ENCODE measurements at regions not wholly inside any gene's neighbourhood (a gene's known extent, or its start where the extent isn't known, plus 50 kb on each side); places are given as distances from the start of the nearest gene placed in this dataset.

DNA sequence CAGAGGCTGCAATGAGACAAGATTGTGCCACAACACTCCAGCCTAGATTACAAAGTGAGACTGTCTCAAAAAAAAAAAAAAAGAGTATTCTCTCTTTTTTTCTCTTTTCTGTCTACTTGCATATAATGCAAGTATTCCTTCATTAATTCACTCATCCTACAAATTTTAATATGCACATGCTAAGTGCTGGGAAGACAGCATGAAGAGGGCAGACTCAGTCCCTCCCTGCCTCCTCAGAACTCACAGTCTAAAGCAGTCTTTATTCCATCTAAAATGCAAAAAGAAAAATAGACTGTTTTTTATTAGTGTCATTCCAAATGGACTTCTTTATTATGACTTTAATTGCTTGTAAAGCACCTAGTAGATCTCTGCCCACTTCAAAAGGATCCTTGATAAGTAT lies 85.6 kb downstream of the NKX6-1 start:
- DNase-seq (ENCODE audit: insufficient read length, low spot score) (no peak), FAIRE-seq (no peak)
- TF ChIP-seq TAF1 (IDR thresholded peaks at IDR 0.05; ENCODE audit: low read depth, low read length) (no peak), POU2F2 (IDR thresholded peaks at IDR 0.05; ENCODE audit: low read depth, low read length) (no peak), POLR2AphosphoS5 (IDR thresholded peaks at IDR 0.05; ENCODE audit: low read depth, low read length) (no peak), SPI1 (IDR thresholded peaks at IDR 0.05; ENCODE audit: low read depth, low read length) (no peak), POLR2A (IDR thresholded peaks at IDR 0.05; ENCODE audit: low read depth, low read length) (no peak)

DNA sequence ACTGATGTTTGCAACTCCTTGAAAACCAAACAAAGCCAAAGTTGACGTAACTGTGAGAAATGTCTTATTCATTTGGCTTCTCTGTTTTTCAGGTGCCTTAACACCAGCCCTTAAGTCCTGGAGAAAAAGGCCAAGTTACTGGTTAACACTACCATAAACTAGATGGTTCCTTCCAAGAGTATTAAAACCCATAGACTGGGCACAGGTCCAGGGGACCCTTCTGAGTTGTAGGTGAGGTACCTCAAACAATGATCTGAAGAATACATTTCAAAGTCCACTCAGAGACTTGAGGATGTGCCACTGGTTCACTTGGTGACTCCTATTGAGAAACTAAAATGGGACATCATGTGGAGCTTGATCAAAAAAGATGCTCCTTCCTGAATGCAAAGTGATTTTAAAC lies 87.0 kb downstream of the NKX6-1 start:
- no peak for TF ChIP-seq POU2F2 (IDR thresholded peaks at IDR 0.05; ENCODE audit: low read depth, low read length)
- no peak for TF ChIP-seq POLR2AphosphoS5 (IDR thresholded peaks at IDR 0.05; ENCODE audit: low read depth, low read length)
- TF ChIP-seq SPI1 (IDR thresholded peaks at IDR 0.05; ENCODE audit: low read depth, low read length) = no peak
- TF ChIP-seq POLR2A (IDR thresholded peaks at IDR 0.05; ENCODE audit: low read depth, low read length) = no peak
- TF ChIP-seq TAF1 (IDR thresholded peaks at IDR 0.05; ENCODE audit: low read depth, low read length) = no peak
- TF ChIP-seq PAX5 (IDR thresholded peaks at IDR 0.05; ENCODE audit: insufficient read depth, low read length, severe bottlenecking) = no peak
- DNase-seq (ENCODE audit: insufficient read length, low spot score) (no peak), FAIRE-seq (no peak)

DNA sequence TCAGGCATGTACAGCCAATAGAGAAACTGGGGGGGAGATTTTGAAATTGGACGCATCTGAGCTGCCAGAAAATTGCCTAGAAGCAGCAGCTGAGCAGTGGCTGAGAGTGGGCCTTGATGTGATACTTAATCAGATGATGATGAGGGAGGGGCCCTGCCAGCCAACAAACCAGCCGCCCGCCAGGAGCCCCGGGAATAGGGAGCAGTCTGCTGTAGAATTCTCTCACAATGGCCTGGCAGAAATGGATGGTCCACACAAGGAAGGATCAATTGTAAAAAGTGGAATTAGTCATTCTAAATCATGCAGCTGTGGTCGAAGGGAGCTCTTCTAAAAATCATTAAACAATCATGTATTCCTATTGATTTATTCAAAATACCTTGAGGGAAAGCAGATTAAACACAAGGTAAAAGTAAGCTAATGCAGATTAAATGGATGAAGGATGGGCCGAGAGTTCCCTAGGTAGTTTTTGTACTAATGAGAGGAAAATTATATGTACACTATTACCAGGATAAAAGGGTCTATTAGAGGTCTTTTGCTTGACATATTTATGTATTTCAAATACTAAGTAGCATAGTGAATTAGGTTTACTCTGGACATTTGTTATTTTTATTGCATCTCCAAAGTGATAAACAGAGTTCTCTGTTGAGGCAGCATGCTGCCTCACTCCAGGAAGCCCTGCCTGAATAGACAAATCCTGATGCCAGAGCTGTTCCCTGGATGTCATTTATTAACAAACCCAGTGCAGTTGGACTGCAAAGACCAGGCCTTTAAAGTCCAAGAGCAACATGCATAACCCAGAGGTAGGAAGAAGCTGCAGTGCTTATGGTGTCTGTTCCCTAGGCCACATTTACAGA lies 91.3 kb downstream of the NKX6-1 start:
- DNase-seq (ENCODE audit: insufficient read length, low spot score) (no peak), FAIRE-seq (no peak)
- no peak for TF ChIP-seq POU2F2 (IDR thresholded peaks at IDR 0.05; ENCODE audit: low read depth, low read length)
- no peak for TF ChIP-seq SPI1 (IDR thresholded peaks at IDR 0.05; ENCODE audit: low read depth, low read length)
- no peak for TF ChIP-seq POLR2AphosphoS5 (IDR thresholded peaks at IDR 0.05; ENCODE audit: low read depth, low read length)
- no peak for TF ChIP-seq PAX5 (IDR thresholded peaks at IDR 0.05; ENCODE audit: insufficient read depth, low read length, severe bottlenecking)
- no peak for TF ChIP-seq TAF1 (IDR thresholded peaks at IDR 0.05; ENCODE audit: low read depth, low read length)
- TF ChIP-seq POLR2A (IDR thresholded peaks at IDR 0.05; ENCODE audit: low read depth, low read length) = no peak

DNA sequence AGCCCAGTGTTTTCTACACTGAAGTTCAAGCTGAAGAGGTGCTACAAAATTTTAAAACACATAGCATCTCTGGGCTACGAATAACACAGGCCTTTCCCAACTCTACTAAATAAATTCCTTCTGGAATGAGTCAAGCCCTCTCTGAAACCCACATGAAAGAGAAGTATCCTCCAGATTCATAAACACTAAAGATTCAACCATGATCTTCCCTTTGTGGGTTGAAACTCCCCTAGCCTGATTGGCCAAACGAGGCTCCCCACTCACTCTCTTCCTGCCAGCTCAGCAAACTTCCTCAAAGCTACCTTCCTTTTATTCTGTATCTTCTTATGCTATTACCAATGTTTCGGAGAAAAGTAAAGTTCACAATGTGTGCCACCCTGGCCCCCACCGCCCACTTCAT lies 95.4 kb downstream of the NKX6-1 start:
- TF ChIP-seq TAF1 (IDR thresholded peaks at IDR 0.05; ENCODE audit: low read depth, low read length) (no peak), POU2F2 (IDR thresholded peaks at IDR 0.05; ENCODE audit: low read depth, low read length) (no peak), SPI1 (IDR thresholded peaks at IDR 0.05; ENCODE audit: low read depth, low read length) (no peak), PAX5 (IDR thresholded peaks at IDR 0.05; ENCODE audit: insufficient read depth, low read length, severe bottlenecking) (no peak), POLR2AphosphoS5 (IDR thresholded peaks at IDR 0.05; ENCODE audit: low read depth, low read length) (no peak), POLR2A (IDR thresholded peaks at IDR 0.05; ENCODE audit: low read depth, low read length) (no peak)
- FAIRE-seq (no peak), DNase-seq (ENCODE audit: insufficient read length, low spot score) (no peak)

DNA sequence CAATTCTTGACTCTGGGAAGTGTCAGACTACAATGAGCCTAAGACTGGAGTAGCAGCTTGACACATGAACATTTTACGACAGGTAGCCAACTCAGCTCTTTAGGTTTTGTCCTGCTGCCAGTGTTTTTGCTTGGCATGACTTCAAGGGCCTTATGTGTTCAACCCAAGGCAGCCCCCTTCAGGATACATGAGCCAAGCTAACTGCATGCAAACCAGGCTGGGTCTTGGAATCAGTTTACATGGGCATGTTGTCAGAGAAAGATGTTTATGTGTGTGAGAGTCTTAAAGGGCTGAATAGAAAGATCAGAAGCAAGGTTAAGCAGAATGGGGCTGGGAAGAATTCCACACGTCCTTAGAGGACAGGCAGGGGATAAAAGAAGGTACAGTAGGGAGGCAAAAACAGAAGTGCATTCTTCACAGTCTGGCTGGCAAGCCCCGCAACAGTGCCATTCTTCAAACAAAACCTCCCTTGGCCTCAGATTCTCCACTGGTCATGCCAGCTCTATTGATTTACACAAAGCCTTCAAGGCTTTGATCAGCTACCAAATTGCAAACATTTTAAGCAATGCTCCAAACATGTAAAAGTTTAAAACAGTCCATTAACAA lies 97.3 kb downstream of the NKX6-1 start:
- DNase-seq (ENCODE audit: insufficient read length, low spot score) (no peak), FAIRE-seq (no peak)
- TF ChIP-seq POLR2A (IDR thresholded peaks at IDR 0.05; ENCODE audit: low read depth, low read length) = no peak
- TF ChIP-seq SPI1 (IDR thresholded peaks at IDR 0.05; ENCODE audit: low read depth, low read length) = no peak
- TF ChIP-seq POU2F2 (IDR thresholded peaks at IDR 0.05; ENCODE audit: low read depth, low read length) = no peak
- TF ChIP-seq POLR2AphosphoS5 (IDR thresholded peaks at IDR 0.05; ENCODE audit: low read depth, low read length) = no peak
- TF ChIP-seq TAF1 (IDR thresholded peaks at IDR 0.05; ENCODE audit: low read depth, low read length) = no peak
- TF ChIP-seq PAX5 (IDR thresholded peaks at IDR 0.05; ENCODE audit: insufficient read depth, low read length, severe bottlenecking) = no peak

DNA sequence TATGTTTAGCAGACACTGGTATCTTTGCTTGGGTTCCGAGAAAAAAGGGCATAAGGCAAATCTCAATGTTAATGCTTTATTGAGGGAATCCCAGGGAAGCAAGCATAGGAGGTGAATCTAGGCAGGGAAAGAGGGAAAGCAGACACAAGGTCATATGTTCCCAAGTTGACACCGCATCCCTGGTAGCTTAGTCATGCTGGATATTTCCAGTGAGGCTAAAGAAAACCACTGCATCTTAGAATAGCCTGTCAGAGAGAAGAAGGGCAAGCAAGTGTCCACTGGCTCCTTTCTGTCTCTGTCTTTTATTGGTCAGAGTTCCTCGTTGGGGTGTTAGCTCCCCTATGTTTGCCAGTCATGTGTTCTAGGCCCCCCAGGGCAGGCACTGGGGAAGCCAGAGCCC lies 104.7 kb downstream of the NKX6-1 start:
- TF ChIP-seq POLR2A (IDR thresholded peaks at IDR 0.05; ENCODE audit: low read depth, low read length) = no peak
- TF ChIP-seq POLR2AphosphoS5 (IDR thresholded peaks at IDR 0.05; ENCODE audit: low read depth, low read length) = no peak
- TF ChIP-seq POU2F2 (IDR thresholded peaks at IDR 0.05; ENCODE audit: low read depth, low read length) = no peak
- no peak for TF ChIP-seq PAX5 (IDR thresholded peaks at IDR 0.05; ENCODE audit: insufficient read depth, low read length, severe bottlenecking)
- TF ChIP-seq SPI1 (IDR thresholded peaks at IDR 0.05; ENCODE audit: low read depth, low read length) = no peak
- no peak for TF ChIP-seq TAF1 (IDR thresholded peaks at IDR 0.05; ENCODE audit: low read depth, low read length)
- FAIRE-seq (no peak), DNase-seq (ENCODE audit: insufficient read length, low spot score) (no peak)

DNA sequence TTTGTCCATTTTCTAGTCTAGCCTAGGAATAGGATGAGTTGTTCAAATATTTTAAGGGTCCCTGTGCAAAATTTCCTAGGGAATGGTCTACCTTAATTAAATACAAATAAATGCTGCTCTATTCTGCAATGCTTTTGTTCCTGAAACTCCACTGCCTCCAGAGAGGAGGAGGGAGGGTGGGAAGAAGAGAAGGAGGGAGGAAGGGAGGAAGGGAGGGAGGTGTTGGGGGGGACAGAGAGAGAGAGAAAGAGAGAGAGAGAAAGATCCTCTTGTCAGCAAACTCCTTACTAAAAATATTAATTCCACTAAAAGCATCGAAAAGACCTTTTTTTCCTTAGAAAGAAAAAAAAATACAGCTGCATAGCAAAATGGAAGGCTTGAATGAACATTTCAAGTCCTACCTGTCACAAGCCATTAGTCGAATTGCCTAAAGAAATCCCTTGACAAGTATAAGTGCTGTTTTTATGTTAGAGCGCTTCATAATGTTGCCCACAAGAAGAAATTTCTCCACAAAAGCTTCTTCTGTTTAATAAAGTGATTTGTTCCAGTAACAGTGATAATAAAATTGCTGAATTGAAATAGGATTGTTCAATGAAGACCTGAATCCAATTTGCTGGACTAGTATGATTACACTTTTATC lies 106.0 kb downstream of the NKX6-1 start:
- DNase-seq (ENCODE audit: insufficient read length, low spot score) = no peak
- FAIRE-seq = no peak
- no peak for TF ChIP-seq PAX5 (IDR thresholded peaks at IDR 0.05; ENCODE audit: insufficient read depth, low read length, severe bottlenecking)
- TF ChIP-seq POU2F2 (IDR thresholded peaks at IDR 0.05; ENCODE audit: low read depth, low read length) = no peak
- TF ChIP-seq SPI1 (IDR thresholded peaks at IDR 0.05; ENCODE audit: low read depth, low read length) = no peak
- TF ChIP-seq POLR2A (IDR thresholded peaks at IDR 0.05; ENCODE audit: low read depth, low read length) = no peak

DNA sequence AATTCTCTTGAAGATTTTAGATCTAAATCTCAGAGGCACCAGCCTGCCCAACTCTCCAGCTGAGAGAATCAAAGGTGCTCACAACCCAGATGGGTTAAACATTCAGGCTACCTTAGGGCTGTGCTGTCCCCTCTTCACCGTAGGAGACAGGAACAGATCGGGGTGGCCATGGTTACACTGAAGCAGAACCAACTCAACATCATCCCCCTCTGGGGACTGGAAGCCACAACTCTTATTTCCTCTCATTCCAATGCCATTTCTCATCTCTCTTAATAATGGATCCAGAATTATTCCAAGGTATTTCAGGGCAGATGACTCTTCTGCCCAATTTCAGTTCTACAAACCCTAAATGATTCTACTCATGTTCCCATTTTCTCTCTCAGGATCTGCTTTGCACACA lies 109.7 kb downstream of the NKX6-1 start:
- FAIRE-seq = no peak

DNA sequence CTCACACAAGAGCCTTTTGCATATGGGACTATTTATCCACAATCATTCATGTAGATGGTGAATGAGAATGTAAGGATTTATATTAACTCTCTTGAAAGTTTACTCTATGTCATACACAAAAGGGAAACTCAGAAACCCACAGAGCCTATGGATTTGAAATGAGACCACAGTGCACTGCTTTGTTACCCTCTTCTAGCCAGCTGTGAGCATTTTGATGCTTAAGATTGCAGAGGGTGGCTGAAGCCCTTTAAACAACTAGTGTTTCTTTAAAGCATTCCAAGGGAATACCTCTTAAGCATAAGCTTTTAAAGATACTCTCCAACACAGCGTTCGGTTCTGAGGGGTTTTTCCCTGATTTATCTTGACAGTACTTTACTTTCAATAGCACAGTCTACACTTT lies 113.9 kb downstream of the NKX6-1 start:
- no peak for TF ChIP-seq SPI1 (IDR thresholded peaks at IDR 0.05; ENCODE audit: low read depth, low read length)
- TF ChIP-seq POU2F2 (IDR thresholded peaks at IDR 0.05; ENCODE audit: low read depth, low read length) = no peak
- TF ChIP-seq TAF1 (IDR thresholded peaks at IDR 0.05; ENCODE audit: low read depth, low read length) = no peak
- TF ChIP-seq POLR2A (IDR thresholded peaks at IDR 0.05; ENCODE audit: low read depth, low read length) = no peak
- no peak for TF ChIP-seq PAX5 (IDR thresholded peaks at IDR 0.05; ENCODE audit: insufficient read depth, low read length, severe bottlenecking)
- TF ChIP-seq POLR2AphosphoS5 (IDR thresholded peaks at IDR 0.05; ENCODE audit: low read depth, low read length) = no peak
- no peak for FAIRE-seq
- DNase-seq (ENCODE audit: insufficient read length, low spot score) = no peak

More for the DNA sequence above, 109.7 kb downstream of the NKX6-1 start:
- TF ChIP-seq SPI1 (IDR thresholded peaks at IDR 0.05; ENCODE audit: low read depth, low read length) (no peak), TAF1 (IDR thresholded peaks at IDR 0.05; ENCODE audit: low read depth, low read length) (no peak), POLR2A (IDR thresholded peaks at IDR 0.05; ENCODE audit: low read depth, low read length) (no peak), POLR2AphosphoS5 (IDR thresholded peaks at IDR 0.05; ENCODE audit: low read depth, low read length) (no peak), POU2F2 (IDR thresholded peaks at IDR 0.05; ENCODE audit: low read depth, low read length) (no peak), PAX5 (IDR thresholded peaks at IDR 0.05; ENCODE audit: insufficient read depth, low read length, severe bottlenecking) (no peak)
- no peak for DNase-seq (ENCODE audit: insufficient read length, low spot score)
